PFSK-1 (cell line): ENCODE measurements at regions not wholly inside any gene's neighbourhood (a gene's known extent, or its start where the extent isn't known, plus 50 kb on each side); places are given as distances from the start of the nearest gene placed in this dataset.

Experiments used
- POLR2AphosphoS5 ChIP-seq: IDR thresholded peaks from 2 replicates; pipeline ENCODE4 v1.6.1; 2012; ENCODE audit warnings: low read depth, mild to moderate bottlenecking, control low read depth, low read length, moderate library complexity
- SIN3A ChIP-seq: IDR thresholded peaks from 2 replicates; pipeline ENCODE4 v1.6.1; 2012; ENCODE audit warnings: mild to moderate bottlenecking, low read length, moderate library complexity, borderline replicate concordance; ENCODE audit not compliant: insufficient read depth
- TAF1 ChIP-seq: IDR thresholded peaks from 2 replicates; pipeline ENCODE4 v1.6.1; 2012; ENCODE audit warnings: low read length, control low read depth, borderline replicate concordance; ENCODE audit not compliant: insufficient read depth

GRCh38 chr3:124602980-124603627 lies 127.1 kb upstream of the UMPS start:
- TF ChIP-seq SIN3A (no peak), TAF1 (no peak), POLR2AphosphoS5 (no peak)
